ENCODE measurements at regions not wholly inside any gene's neighbourhood (a gene's known extent, or its start where the extent isn't known, plus 50 kb on each side); places are given as distances from the start of the nearest gene placed in this dataset.

DNA sequence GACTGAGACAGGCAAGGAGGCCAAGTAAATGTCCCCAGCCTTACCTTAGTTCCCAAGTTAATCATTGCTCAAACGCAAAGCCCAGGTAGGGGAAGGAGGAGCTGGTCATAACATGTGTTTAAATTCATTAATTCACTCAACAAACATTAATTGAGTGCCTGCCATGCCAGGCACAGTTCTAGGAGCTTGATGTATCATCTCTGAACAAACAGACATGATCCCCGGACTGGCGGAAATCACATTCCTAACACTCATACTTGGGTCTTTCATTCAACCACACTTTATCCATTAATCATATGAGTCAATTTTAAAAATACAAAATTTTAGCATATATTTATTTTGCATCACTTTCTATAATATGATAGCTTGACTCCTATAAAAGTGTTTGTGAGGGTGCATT lies 335.3 kb upstream of the NOCT start:
- Histone ChIP-seq H3K79me2 (ENCODE audit: insufficient read depth, low read length) (no peaks in the 10 kb centered on the region), H3K27me3 (ENCODE audit: control insufficient read depth in 2 of 2, insufficient read depth in 2 of 2, low read length in 2 of 2) (peaks cover 2 to 7% of the 10 kb centered on the region in 2 donors), H3K36me3 (replicated peaks in 1 of 2; ENCODE audit: control insufficient read depth in 1 of 2, insufficient read depth in 2 of 2, low read length in 2 of 2) (no peaks in the 10 kb centered on the region), H3K27ac (ENCODE audit: low read depth in 1 of 2, low read length in 2 of 2) (no peak overlapping the region), H4K20me1 (ENCODE audit: insufficient read depth, low read length) (no peaks in the 10 kb centered on the region), H3K4me2 (replicated peaks; ENCODE audit: extremely low read depth, low read length, poor library complexity, severe bottlenecking) (no peak overlapping the region), H3K4me3 (replicated peaks in 1 of 3; ENCODE audit: low read depth in 2 of 3, low read length in 3 of 3) (no peak overlapping the region), H3K9ac (ENCODE audit: insufficient read depth, low read length, poor library complexity, severe bottlenecking) (no peak overlapping the region), H2AFZ (ENCODE audit: insufficient read depth, low read depth, low read length, poor library complexity, severe bottlenecking) (no peak overlapping the region), H3K9me3 (replicated peaks in 1 of 2; ENCODE audit: control insufficient read depth in 1 of 2, insufficient read depth in 1 of 2, low read length in 2 of 2) (no peaks in the 10 kb centered on the region), H3K4me1 (ENCODE audit: control insufficient read depth in 1 of 2, insufficient read depth in 2 of 2, low read length in 2 of 2) (no peaks in the 10 kb centered on the region)
- 90% methylated on average over 2 of the region's 3 CpGs for WGBS (ENCODE audit: insufficient coverage)
- TF ChIP-seq, protein P1, sequence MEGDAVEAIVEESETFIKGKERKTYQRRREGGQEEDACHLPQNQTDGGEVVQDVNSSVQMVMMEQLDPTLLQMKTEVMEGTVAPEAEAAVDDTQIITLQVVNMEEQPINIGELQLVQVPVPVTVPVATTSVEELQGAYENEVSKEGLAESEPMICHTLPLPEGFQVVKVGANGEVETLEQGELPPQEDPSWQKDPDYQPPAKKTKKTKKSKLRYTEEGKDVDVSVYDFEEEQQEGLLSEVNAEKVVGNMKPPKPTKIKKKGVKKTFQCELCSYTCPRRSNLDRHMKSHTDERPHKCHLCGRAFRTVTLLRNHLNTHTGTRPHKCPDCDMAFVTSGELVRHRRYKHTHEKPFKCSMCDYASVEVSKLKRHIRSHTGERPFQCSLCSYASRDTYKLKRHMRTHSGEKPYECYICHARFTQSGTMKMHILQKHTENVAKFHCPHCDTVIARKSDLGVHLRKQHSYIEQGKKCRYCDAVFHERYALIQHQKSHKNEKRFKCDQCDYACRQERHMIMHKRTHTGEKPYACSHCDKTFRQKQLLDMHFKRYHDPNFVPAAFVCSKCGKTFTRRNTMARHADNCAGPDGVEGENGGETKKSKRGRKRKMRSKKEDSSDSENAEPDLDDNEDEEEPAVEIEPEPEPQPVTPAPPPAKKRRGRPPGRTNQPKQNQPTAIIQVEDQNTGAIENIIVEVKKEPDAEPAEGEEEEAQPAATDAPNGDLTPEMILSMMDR (IDR thresholded peaks at IDR 0.05): no peak
- H3K9me3 Mint-ChIP-seq: no peaks in the 10 kb centered on the region
- H3K4me3 Mint-ChIP-seq: no peak overlapping the region
- H3K36me3 Mint-ChIP-seq: no peaks in the 10 kb centered on the region
- no peak overlapping the region for H3K27ac Mint-ChIP-seq
- H3K27me3 Mint-ChIP-seq (ENCODE audit: low read depth in 3 of 3): peaks cover 13 to 21% (median 20%) of the 10 kb centered on the region in 3 donors
- intact Hi-C loops (cut with micrococcal nuclease): no loop called here
- peaks cover 2% of the 10 kb centered on the region for H3K4me1 Mint-ChIP-seq
- no peak for DNase-seq

DNA sequence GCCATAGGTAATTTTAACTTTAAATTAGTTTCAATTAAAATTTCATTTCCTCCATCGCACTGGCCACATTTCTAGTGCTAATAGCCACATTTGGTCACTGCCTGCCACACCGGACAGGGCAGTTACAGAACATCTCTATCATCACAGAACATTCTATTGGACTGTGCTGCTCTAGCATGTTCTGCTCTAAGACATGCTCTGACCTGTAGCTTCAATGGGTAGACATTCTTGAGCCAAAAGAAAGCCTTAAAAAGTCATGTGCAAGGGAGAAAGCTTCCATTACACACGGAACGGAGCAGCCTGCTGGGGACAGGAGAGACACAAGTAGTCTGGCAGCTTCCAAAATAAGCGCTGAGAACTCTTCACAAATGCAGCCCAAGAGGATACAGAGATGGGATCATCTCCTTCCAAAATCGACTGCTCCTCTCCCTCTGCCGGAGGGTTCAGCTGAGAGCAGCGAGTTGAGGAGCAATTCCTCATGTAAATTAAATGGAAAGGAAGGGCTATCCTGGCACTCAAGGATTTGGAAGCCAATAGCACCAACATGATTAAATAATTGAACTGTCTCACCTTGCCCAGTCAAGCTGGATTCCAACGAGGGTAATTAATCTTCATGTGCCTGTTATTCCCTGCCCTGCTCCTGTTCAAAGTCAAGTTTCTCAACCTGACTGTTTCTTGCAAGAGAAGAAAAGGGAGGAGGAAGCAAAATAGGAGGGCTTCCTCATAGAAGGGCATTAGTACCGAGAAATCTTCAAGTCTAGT lies 336.4 kb upstream of the NOCT start:
- no peak overlapping the region for H3K27ac ChIP-seq (ENCODE audit: low read depth in 1 of 2, low read length in 2 of 2)
- no peaks in the 10 kb centered on the region for H4K20me1 ChIP-seq (ENCODE audit: insufficient read depth, low read length)
- Mint-ChIP-seq H3K9me3 (no peaks in the 10 kb centered on the region), H3K4me3 (no peak overlapping the region), H3K27me3 (ENCODE audit: low read depth in 3 of 3) (peaks cover 13 to 20% (median 19%) of the 10 kb centered on the region in 3 donors), H3K4me1 (peaks cover 2% of the 10 kb centered on the region), H3K27ac (no peak overlapping the region), H3K36me3 (no peaks in the 10 kb centered on the region)
- H3K27me3 ChIP-seq (ENCODE audit: control insufficient read depth in 2 of 2, insufficient read depth in 2 of 2, low read length in 2 of 2): peaks cover 2 to 7% of the 10 kb centered on the region in 2 donors
- TF ChIP-seq, protein P1 (IDR thresholded peaks at IDR 0.05): no peak
- intact Hi-C loops (cut with micrococcal nuclease): no loop called here
- no peak overlapping the region for H3K4me3 ChIP-seq (replicated peaks in 1 of 3; ENCODE audit: low read depth in 2 of 3, low read length in 3 of 3)
- no peak overlapping the region for H2AFZ ChIP-seq (ENCODE audit: insufficient read depth, low read depth, low read length, poor library complexity, severe bottlenecking)
- no peak for DNase-seq
- 90% methylated on average over 6 of the region's 10 CpGs for WGBS (ENCODE audit: insufficient coverage)
- no peaks in the 10 kb centered on the region for H3K4me1 ChIP-seq (ENCODE audit: control insufficient read depth in 1 of 2, insufficient read depth in 2 of 2, low read length in 2 of 2)
- H3K36me3 ChIP-seq (replicated peaks in 1 of 2; ENCODE audit: control insufficient read depth in 1 of 2, insufficient read depth in 2 of 2, low read length in 2 of 2): no peaks in the 10 kb centered on the region
- H3K9ac ChIP-seq (ENCODE audit: insufficient read depth, low read length, poor library complexity, severe bottlenecking): no peak overlapping the region
- no peaks in the 10 kb centered on the region for H3K79me2 ChIP-seq (ENCODE audit: insufficient read depth, low read length)
- H3K4me2 ChIP-seq (replicated peaks; ENCODE audit: extremely low read depth, low read length, poor library complexity, severe bottlenecking): no peak overlapping the region
- H3K9me3 ChIP-seq (replicated peaks in 1 of 2; ENCODE audit: control insufficient read depth in 1 of 2, insufficient read depth in 1 of 2, low read length in 2 of 2): no peaks in the 10 kb centered on the region

Measured in CD14-positive monocyte (primary cell).